ENCODE measurements at regions not wholly inside any gene's neighbourhood (a gene's known extent, or its start where the extent isn't known, plus 50 kb on each side); places are given as distances from the start of the nearest gene placed in this dataset.

DNA sequence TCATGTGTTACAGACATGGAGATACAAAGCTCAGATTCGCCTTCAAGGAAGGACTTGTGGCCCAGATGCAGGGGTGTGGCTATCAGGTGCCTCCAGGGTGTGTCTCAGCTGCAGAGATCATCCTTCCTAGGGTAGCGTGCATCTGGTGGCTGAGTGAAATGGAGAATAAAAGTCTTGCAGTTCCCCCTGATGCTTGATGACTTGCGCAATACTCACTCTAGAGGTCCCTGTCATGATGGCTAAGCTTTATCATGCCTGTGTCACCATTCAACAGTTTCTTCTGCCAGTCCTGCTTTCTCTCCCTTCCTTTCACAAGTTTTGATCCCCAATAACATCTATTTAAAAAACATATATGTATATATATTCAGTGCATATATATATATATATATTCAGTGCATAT, 228.1 kb downstream of the PAX1 start:
- no peak overlapping the region for H3K4me3 ChIP-seq (replicated peaks in 1 of 3; ENCODE audit: low read depth in 2 of 3, low read length in 3 of 3)
- H3K27ac ChIP-seq (ENCODE audit: low read depth in 1 of 2, low read length in 2 of 2), result no peak overlapping the region
- TF ChIP-seq CTCF (IDR thresholded peaks at IDR 0.05), result no peak
- no peaks in the 10 kb centered on the region for H3K27me3 ChIP-seq (ENCODE audit: control insufficient read depth in 2 of 2, insufficient read depth in 2 of 2, low read length in 2 of 2)
- H3K4me1 Mint-ChIP-seq, result no peaks in the 10 kb centered on the region
- H4K20me1 ChIP-seq (ENCODE audit: insufficient read depth, low read length), result no peaks in the 10 kb centered on the region
- 100% methylated on average over 1 of the region's 3 CpGs for WGBS (ENCODE audit: insufficient coverage)
- no peaks in the 10 kb centered on the region for H3K27me3 Mint-ChIP-seq (ENCODE audit: low read depth in 3 of 3)
- peaks cover 2% of the 10 kb centered on the region in 2 donors for H3K9me3 ChIP-seq (replicated peaks in 1 of 2; ENCODE audit: control insufficient read depth in 1 of 2, insufficient read depth in 1 of 2, low read length in 2 of 2)
- H3K4me1 ChIP-seq (ENCODE audit: control insufficient read depth in 1 of 2, insufficient read depth in 2 of 2, low read length in 2 of 2), result no peaks in the 10 kb centered on the region
- H3K4me2 ChIP-seq (replicated peaks; ENCODE audit: extremely low read depth, low read length, poor library complexity, severe bottlenecking), result no peak overlapping the region
- H3K27ac Mint-ChIP-seq, result no peak overlapping the region
- H3K36me3 Mint-ChIP-seq, result no peaks in the 10 kb centered on the region
- H3K79me2 ChIP-seq (ENCODE audit: insufficient read depth, low read length), result no peaks in the 10 kb centered on the region
- intact Hi-C loops (cut with micrococcal nuclease), result no loop called here
- DNase-seq, result no peak
- H3K4me3 Mint-ChIP-seq, result no peak overlapping the region
- H3K9me3 Mint-ChIP-seq, result peaks cover 0 to 5% (median 3%) of the 10 kb centered on the region in 7 donors
- H3K9ac ChIP-seq (ENCODE audit: insufficient read depth, low read length, poor library complexity, severe bottlenecking), result no peak overlapping the region
- H3K36me3 ChIP-seq (replicated peaks in 1 of 2; ENCODE audit: control insufficient read depth in 1 of 2, insufficient read depth in 2 of 2, low read length in 2 of 2), result no peaks in the 10 kb centered on the region
- no peak overlapping the region for H2AFZ ChIP-seq (ENCODE audit: insufficient read depth, low read depth, low read length, poor library complexity, severe bottlenecking)

DNA sequence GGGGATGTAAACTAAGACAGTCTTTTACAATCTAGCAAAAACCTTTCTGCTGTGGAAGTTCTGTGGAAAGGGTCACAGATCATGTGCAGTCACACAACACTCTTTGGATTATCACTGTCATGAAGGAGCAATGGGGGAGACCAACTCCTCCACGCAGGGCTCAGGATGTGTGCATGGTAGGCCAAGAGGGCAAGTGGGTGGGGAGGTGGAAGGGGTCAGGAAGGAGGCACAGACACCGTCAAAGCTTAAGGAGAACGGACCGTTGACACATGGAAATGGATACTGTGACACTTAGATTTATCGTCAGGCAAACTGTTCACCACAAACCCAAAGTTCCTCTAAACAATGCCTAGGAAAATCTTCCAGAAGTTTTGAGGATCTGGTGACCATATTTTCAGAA, 215.8 kb downstream of the PAX1 start:
- Mint-ChIP-seq H3K27ac (no peak overlapping the region), H3K4me1 (no peaks in the 10 kb centered on the region), H3K36me3 (no peaks in the 10 kb centered on the region), H3K27me3 (ENCODE audit: low read depth in 3 of 3) (peaks cover 0 to 4% (median 0%) of the 10 kb centered on the region in 3 donors), H3K9me3 (peaks cover 2 to 15% (median 8%) of the 10 kb centered on the region in 7 donors), H3K4me3 (no peak overlapping the region)
- Histone ChIP-seq H4K20me1 (ENCODE audit: insufficient read depth, low read length) (no peaks in the 10 kb centered on the region), H3K79me2 (ENCODE audit: insufficient read depth, low read length) (no peaks in the 10 kb centered on the region), H3K4me3 (replicated peaks in 1 of 3; ENCODE audit: low read depth in 2 of 3, low read length in 3 of 3) (no peak overlapping the region), H2AFZ (ENCODE audit: insufficient read depth, low read depth, low read length, poor library complexity, severe bottlenecking) (no peak overlapping the region), H3K27ac (ENCODE audit: low read depth in 1 of 2, low read length in 2 of 2) (no peak overlapping the region), H3K4me2 (replicated peaks; ENCODE audit: extremely low read depth, low read length, poor library complexity, severe bottlenecking) (no peak overlapping the region), H3K36me3 (replicated peaks in 1 of 2; ENCODE audit: control insufficient read depth in 1 of 2, insufficient read depth in 2 of 2, low read length in 2 of 2) (no peaks in the 10 kb centered on the region), H3K9me3 (replicated peaks in 1 of 2; ENCODE audit: control insufficient read depth in 1 of 2, insufficient read depth in 1 of 2, low read length in 2 of 2) (peaks cover 11 to 26% of the 10 kb centered on the region in 2 donors), H3K9ac (ENCODE audit: insufficient read depth, low read length, poor library complexity, severe bottlenecking) (no peak overlapping the region), H3K4me1 (ENCODE audit: control insufficient read depth in 1 of 2, insufficient read depth in 2 of 2, low read length in 2 of 2) (no peaks in the 10 kb centered on the region), H3K27me3 (ENCODE audit: control insufficient read depth in 2 of 2, insufficient read depth in 2 of 2, low read length in 2 of 2) (no peaks in the 10 kb centered on the region)
- intact Hi-C loops (cut with micrococcal nuclease), result no loop called here
- TF ChIP-seq CTCF (IDR thresholded peaks at IDR 0.05), result no peak
- no peak for DNase-seq
- 50% methylated on average over 2 of the region's 5 CpGs for WGBS (ENCODE audit: insufficient coverage)

Data from CD14-positive monocyte (primary cell).